WTC11 (cell line): ENCODE measurements at regions not wholly inside any gene's neighbourhood (a gene's known extent, or its start where the extent isn't known, plus 50 kb on each side); places are given as distances from the start of the nearest gene placed in this dataset.

ENCODE experiments used
- ATAC-seq: fragments of 200-7000 bp; cut with Tn5 transposase; 2 replicates; pipeline ENCODE4 v1.10.0; 2021; ENCODE audit warnings: mild to moderate bottlenecking, moderate library complexity
- CTCF ChIA-PET: fragments of 300-600 bp; sonication (Branson Sonifier 250); formaldehyde crosslinking; loops from one replicate; lab custom pipeline; 2021; ENCODE audit warnings: antibody characterized with exemption; lab: Charles Lee
- POLR2A ChIA-PET: fragments of 350-600 bp; sonication (Branson Sonifier 250); formaldehyde crosslinking; loops from one replicate; lab custom pipeline; 2021; ENCODE audit warnings: antibody characterized with exemption; lab: Charles Lee
- DNase-seq: peaks from one replicate; pipeline ENCODE4 v3.0.0; 2021; ENCODE audit warnings: low spot score
- H3K27ac Mint-ChIP-seq: 2 replicates; pipeline ENCODE4 v1.8.0; 2021; ENCODE audit warnings: mixed read lengths
- H3K27me3 Mint-ChIP-seq: 2 replicates; pipeline ENCODE4 v1.8.0; 2021; ENCODE audit warnings: low read depth, mild to moderate bottlenecking, moderate library complexity, mixed read lengths
- H3K36me3 Mint-ChIP-seq: 2 replicates; pipeline ENCODE4 v1.8.0; 2021; ENCODE audit warnings: mixed read lengths
- H3K4me1 Mint-ChIP-seq: 2 replicates; pipeline ENCODE4 v1.8.0; 2022; ENCODE audit warnings: mixed read lengths
- H3K4me3 Mint-ChIP-seq: 2 replicates; pipeline ENCODE4 v1.8.0; 2021; ENCODE audit warnings: mild to moderate bottlenecking, moderate library complexity, mixed read lengths
- H3K9me3 Mint-ChIP-seq: 2 replicates; pipeline ENCODE4 v1.8.0; 2021; ENCODE audit warnings: mixed read lengths
- ATF1 ChIP-seq: sonication (generic); formaldehyde crosslinking; IDR thresholded peaks from 2 replicates; pipeline ENCODE4 v1.8.1; 2023; ENCODE audit warnings: mild to moderate bottlenecking, moderate library complexity, missing genetic modification reagents
- ELF4 ChIP-seq: sonication (generic); formaldehyde crosslinking; IDR thresholded peaks from 2 replicates; pipeline ENCODE4 v1.8.1; 2022; ENCODE audit warnings: low read depth, mild to moderate bottlenecking, moderate library complexity, missing genetic modification reagents
- FOXK1 ChIP-seq: sonication (generic); formaldehyde crosslinking; IDR thresholded peaks from 2 replicates; pipeline ENCODE4 v1.8.0; 2022; ENCODE audit warnings: mild to moderate bottlenecking, moderate library complexity, missing genetic modification reagents
- GRHL2 ChIP-seq: fragments of 250-450 bp; sonication (Bioruptor Pico); IDR thresholded peaks from 2 replicates; pipeline ENCODE4 v1.8.0; 2022; ENCODE audit warnings: mild to moderate bottlenecking, moderate library complexity; ENCODE audit not compliant: insufficient replicate concordance, severe bottlenecking
- GTF2I ChIP-seq: fragments of 250-450 bp; sonication (Bioruptor Pico); conservative IDR thresholded peaks from 2 replicates; pipeline ENCODE4 v1.4.0; 2021; ENCODE audit warnings: mild to moderate bottlenecking
- JAZF1 ChIP-seq: fragments of 250-450 bp; sonication (Bioruptor Pico); IDR thresholded peaks from 2 replicates; pipeline ENCODE4 v1.9.0; 2021; ENCODE audit warnings: moderate library complexity, mild to moderate bottlenecking, inconsistent platforms
- MYBL2 ChIP-seq: sonication (generic); formaldehyde crosslinking; IDR thresholded peaks from 2 replicates; pipeline ENCODE4 v1.8.1; 2023; ENCODE audit warnings: mild to moderate bottlenecking, moderate library complexity, missing genetic modification reagents
- NR1H2 ChIP-seq: sonication (generic); formaldehyde crosslinking; IDR thresholded peaks from 2 replicates; pipeline ENCODE4 v1.9.0; 2021; ENCODE audit warnings: mild to moderate bottlenecking, moderate library complexity, missing genetic modification reagents
- RORB ChIP-seq: fragments of 250-450 bp; sonication (Bioruptor Pico); IDR thresholded peaks from 2 replicates; pipeline ENCODE4 v1.9.0; 2021; ENCODE audit warnings: mild to moderate bottlenecking
- SOX15 ChIP-seq: fragments of 250-450 bp; sonication (Bioruptor Pico); IDR thresholded peaks from 2 replicates; pipeline ENCODE4 v1.9.0; 2021; ENCODE audit warnings: mild to moderate bottlenecking
- SP1 ChIP-seq: sonication (generic); formaldehyde crosslinking; conservative IDR thresholded peaks from 2 replicates; pipeline ENCODE4 v1.8.1; 2022; ENCODE audit warnings: missing genetic modification reagents
- TEAD4 ChIP-seq: sonication (generic); formaldehyde crosslinking; IDR thresholded peaks from 2 replicates; pipeline ENCODE4 v1.8.0; 2022; ENCODE audit warnings: mild to moderate bottlenecking, missing genetic modification reagents
- ZNF138 ChIP-seq: sonication (generic); formaldehyde crosslinking; conservative IDR thresholded peaks from 2 replicates; pipeline ENCODE4 v1.8.1; 2022; ENCODE audit warnings: mild to moderate bottlenecking, moderate library complexity, missing genetic modification reagents
- ZNF219 ChIP-seq: sonication (generic); formaldehyde crosslinking; IDR thresholded peaks from 2 replicates; pipeline ENCODE4 v1.8.0; 2023; ENCODE audit warnings: missing genetic modification reagents, mild to moderate bottlenecking, borderline replicate concordance
- ZSCAN18 ChIP-seq: fragments of 250-450 bp; sonication (Bioruptor Pico); IDR thresholded peaks from 2 replicates; pipeline ENCODE4 v2.1.2; 2022; ENCODE audit warnings: mild to moderate bottlenecking, moderate library complexity
- TF ChIP-seq, protein P1 (sequence below): fragments of 250-450 bp; sonication (Bioruptor Pico); IDR thresholded peaks from 2 replicates; pipeline ENCODE4 v1.9.0; 2021; ENCODE audit warnings: mild to moderate bottlenecking, borderline replicate concordance
- TF ChIP-seq, protein P2 (sequence below): sonication (generic); formaldehyde crosslinking; IDR thresholded peaks from 2 replicates; pipeline ENCODE4 v1.8.1; 2023; ENCODE audit warnings: mild to moderate bottlenecking, missing genetic modification reagents, moderate library complexity
- TF ChIP-seq, protein P3 (sequence below): sonication (generic); formaldehyde crosslinking; IDR thresholded peaks from 2 replicates; pipeline ENCODE4 v1.8.1; 2022; ENCODE audit warnings: mild to moderate bottlenecking, missing genetic modification reagents, moderate library complexity, borderline replicate concordance
- TF ChIP-seq, protein P4 (sequence below): fragments of 250-450 bp; sonication (Bioruptor Pico); IDR thresholded peaks from 2 replicates; pipeline ENCODE4 v1.9.0; 2021; ENCODE audit warnings: mild to moderate bottlenecking
- TF ChIP-seq, protein P5 (sequence below): sonication (generic); formaldehyde crosslinking; IDR thresholded peaks from 2 replicates; pipeline ENCODE4 v1.8.1; 2023; ENCODE audit warnings: mild to moderate bottlenecking, missing genetic modification reagents
- TF ChIP-seq, protein P6 (sequence below): sonication (generic); formaldehyde crosslinking; conservative IDR thresholded peaks from 2 replicates; pipeline ENCODE4 v1.8.1; 2022; ENCODE audit warnings: mild to moderate bottlenecking, missing genetic modification reagents

DNA sequence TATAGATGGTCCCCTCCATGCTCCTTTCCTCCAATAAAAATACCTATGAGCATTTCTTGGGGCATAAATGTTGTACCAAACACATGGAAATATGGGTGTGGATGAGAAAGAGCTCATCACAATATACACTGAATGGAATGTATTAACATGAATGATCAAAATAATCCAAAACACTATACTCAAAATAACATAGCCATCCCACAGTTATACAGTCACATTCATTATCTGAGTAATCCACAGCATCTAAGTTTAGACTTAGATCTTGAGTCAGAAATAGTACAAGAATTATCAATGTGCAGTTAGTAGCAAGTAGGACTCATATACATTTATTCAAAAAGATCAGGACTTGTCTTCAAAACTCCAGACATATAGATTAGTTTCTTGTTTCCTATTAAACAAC, 175.2 kb upstream of the NREP start:
- no peak for ATAC-seq
- H3K4me3 Mint-ChIP-seq: no peak overlapping the region
- H3K27ac Mint-ChIP-seq: no peak overlapping the region
- ChIA-PET CTCF (no interaction called here), POLR2A (no interaction called here)
- TF ChIP-seq JAZF1 (CRISPR knock-in tag) (no peak), TEAD4 (no peak), ELF4 (no peak), ATF1 (CRISPR knock-in tag) (no peak), RORB (CRISPR knock-in tag) (no peak), NR1H2 (no peak), ZSCAN18 (CRISPR knock-in tag) (no peak), SOX15 (CRISPR knock-in tag) (no peak), MYBL2 (CRISPR knock-in tag) (no peak), SP1 (CRISPR knock-in tag) (no peak), ZNF219 (CRISPR knock-in tag) (no peak), GRHL2 (CRISPR knock-in tag) (no peak), GTF2I (CRISPR knock-in tag) (no peak)
- TF ChIP-seq, protein P1, sequence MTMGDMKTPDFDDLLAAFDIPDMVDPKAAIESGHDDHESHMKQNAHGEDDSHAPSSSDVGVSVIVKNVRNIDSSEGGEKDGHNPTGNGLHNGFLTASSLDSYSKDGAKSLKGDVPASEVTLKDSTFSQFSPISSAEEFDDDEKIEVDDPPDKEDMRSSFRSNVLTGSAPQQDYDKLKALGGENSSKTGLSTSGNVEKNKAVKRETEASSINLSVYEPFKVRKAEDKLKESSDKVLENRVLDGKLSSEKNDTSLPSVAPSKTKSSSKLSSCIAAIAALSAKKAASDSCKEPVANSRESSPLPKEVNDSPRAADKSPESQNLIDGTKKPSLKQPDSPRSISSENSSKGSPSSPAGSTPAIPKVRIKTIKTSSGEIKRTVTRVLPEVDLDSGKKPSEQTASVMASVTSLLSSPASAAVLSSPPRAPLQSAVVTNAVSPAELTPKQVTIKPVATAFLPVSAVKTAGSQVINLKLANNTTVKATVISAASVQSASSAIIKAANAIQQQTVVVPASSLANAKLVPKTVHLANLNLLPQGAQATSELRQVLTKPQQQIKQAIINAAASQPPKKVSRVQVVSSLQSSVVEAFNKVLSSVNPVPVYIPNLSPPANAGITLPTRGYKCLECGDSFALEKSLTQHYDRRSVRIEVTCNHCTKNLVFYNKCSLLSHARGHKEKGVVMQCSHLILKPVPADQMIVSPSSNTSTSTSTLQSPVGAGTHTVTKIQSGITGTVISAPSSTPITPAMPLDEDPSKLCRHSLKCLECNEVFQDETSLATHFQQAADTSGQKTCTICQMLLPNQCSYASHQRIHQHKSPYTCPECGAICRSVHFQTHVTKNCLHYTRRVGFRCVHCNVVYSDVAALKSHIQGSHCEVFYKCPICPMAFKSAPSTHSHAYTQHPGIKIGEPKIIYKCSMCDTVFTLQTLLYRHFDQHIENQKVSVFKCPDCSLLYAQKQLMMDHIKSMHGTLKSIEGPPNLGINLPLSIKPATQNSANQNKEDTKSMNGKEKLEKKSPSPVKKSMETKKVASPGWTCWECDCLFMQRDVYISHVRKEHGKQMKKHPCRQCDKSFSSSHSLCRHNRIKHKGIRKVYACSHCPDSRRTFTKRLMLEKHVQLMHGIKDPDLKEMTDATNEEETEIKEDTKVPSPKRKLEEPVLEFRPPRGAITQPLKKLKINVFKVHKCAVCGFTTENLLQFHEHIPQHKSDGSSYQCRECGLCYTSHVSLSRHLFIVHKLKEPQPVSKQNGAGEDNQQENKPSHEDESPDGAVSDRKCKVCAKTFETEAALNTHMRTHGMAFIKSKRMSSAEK (CRISPR knock-in tag): no peak
- TF ChIP-seq, protein P2, sequence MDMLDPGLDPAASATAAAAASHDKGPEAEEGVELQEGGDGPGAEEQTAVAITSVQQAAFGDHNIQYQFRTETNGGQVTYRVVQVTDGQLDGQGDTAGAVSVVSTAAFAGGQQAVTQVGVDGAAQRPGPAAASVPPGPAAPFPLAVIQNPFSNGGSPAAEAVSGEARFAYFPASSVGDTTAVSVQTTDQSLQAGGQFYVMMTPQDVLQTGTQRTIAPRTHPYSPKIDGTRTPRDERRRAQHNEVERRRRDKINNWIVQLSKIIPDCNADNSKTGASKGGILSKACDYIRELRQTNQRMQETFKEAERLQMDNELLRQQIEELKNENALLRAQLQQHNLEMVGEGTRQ (CRISPR knock-in tag): no peak
- TF ChIP-seq, protein P3, sequence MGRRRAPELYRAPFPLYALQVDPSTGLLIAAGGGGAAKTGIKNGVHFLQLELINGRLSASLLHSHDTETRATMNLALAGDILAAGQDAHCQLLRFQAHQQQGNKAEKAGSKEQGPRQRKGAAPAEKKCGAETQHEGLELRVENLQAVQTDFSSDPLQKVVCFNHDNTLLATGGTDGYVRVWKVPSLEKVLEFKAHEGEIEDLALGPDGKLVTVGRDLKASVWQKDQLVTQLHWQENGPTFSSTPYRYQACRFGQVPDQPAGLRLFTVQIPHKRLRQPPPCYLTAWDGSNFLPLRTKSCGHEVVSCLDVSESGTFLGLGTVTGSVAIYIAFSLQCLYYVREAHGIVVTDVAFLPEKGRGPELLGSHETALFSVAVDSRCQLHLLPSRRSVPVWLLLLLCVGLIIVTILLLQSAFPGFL: no peak
- TF ChIP-seq, protein P4, sequence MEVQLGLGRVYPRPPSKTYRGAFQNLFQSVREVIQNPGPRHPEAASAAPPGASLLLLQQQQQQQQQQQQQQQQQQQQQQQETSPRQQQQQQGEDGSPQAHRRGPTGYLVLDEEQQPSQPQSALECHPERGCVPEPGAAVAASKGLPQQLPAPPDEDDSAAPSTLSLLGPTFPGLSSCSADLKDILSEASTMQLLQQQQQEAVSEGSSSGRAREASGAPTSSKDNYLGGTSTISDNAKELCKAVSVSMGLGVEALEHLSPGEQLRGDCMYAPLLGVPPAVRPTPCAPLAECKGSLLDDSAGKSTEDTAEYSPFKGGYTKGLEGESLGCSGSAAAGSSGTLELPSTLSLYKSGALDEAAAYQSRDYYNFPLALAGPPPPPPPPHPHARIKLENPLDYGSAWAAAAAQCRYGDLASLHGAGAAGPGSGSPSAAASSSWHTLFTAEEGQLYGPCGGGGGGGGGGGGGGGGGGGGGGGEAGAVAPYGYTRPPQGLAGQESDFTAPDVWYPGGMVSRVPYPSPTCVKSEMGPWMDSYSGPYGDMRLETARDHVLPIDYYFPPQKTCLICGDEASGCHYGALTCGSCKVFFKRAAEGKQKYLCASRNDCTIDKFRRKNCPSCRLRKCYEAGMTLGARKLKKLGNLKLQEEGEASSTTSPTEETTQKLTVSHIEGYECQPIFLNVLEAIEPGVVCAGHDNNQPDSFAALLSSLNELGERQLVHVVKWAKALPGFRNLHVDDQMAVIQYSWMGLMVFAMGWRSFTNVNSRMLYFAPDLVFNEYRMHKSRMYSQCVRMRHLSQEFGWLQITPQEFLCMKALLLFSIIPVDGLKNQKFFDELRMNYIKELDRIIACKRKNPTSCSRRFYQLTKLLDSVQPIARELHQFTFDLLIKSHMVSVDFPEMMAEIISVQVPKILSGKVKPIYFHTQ (CRISPR knock-in tag): no peak
- no peaks in the 10 kb centered on the region for H3K27me3 Mint-ChIP-seq
- H3K9me3 Mint-ChIP-seq: no peaks in the 10 kb centered on the region
- no peaks in the 10 kb centered on the region for H3K36me3 Mint-ChIP-seq
- DNase-seq: no peak
- H3K4me1 Mint-ChIP-seq: peaks cover 5% of the 10 kb centered on the region

GRCh38 chr5:111931655-111932054, 174.7 kb upstream of the NREP start:
- DNase-seq (no peak), ATAC-seq (no peak)
- TF ChIP-seq ZNF138 (no peak), FOXK1 (no peak)
- TF ChIP-seq, protein P5, sequence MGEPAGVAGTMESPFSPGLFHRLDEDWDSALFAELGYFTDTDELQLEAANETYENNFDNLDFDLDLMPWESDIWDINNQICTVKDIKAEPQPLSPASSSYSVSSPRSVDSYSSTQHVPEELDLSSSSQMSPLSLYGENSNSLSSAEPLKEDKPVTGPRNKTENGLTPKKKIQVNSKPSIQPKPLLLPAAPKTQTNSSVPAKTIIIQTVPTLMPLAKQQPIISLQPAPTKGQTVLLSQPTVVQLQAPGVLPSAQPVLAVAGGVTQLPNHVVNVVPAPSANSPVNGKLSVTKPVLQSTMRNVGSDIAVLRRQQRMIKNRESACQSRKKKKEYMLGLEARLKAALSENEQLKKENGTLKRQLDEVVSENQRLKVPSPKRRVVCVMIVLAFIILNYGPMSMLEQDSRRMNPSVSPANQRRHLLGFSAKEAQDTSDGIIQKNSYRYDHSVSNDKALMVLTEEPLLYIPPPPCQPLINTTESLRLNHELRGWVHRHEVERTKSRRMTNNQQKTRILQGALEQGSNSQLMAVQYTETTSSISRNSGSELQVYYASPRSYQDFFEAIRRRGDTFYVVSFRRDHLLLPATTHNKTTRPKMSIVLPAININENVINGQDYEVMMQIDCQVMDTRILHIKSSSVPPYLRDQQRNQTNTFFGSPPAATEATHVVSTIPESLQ (CRISPR knock-in tag): no peak
- TF ChIP-seq, protein P6, sequence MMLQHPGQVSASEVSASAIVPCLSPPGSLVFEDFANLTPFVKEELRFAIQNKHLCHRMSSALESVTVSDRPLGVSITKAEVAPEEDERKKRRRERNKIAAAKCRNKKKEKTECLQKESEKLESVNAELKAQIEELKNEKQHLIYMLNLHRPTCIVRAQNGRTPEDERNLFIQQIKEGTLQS (CRISPR knock-in tag): no peak
- TF ChIP-seq, protein P2 (CRISPR knock-in tag): no peak
- POLR2A ChIA-PET: no interaction called here
- Mint-ChIP-seq H3K27me3 (no peaks in the 10 kb centered on the region), H3K4me1 (peaks cover 5% of the 10 kb centered on the region), H3K27ac (no peak overlapping the region), H3K4me3 (no peak overlapping the region), H3K36me3 (no peaks in the 10 kb centered on the region), H3K9me3 (no peaks in the 10 kb centered on the region)
- CTCF ChIA-PET: no interaction called here
